HCT116 (cell line): ENCODE measurements at regions not wholly inside any gene's neighbourhood (a gene's known extent, or its start where the extent isn't known, plus 50 kb on each side); places are given as distances from the start of the nearest gene placed in this dataset.

Source experiments
- ATAC-seq: fragments of 200-7000 bp; cut with Tn5 transposase; 2 replicates; pipeline ENCODE4 v1.9.1; 2020; ENCODE audit warnings: mild to moderate bottlenecking, moderate library complexity
- BruUV-seq: library from RNA; stranded (reverse); fragments of 400-500 nt; replicated peaks from 2 replicates; lab custom pipeline; 2021; lab: Mats Ljungman, UMichigan
- CTCF ChIA-PET: fragments of 300-600 bp; sonication (Branson Sonifier 250); formaldehyde crosslinking; loops from one replicate; lab custom pipeline; 2021; ENCODE audit warnings: antibody characterized with exemption; lab: Charles Lee
- POLR2A ChIA-PET: fragments of 300-600, 350-600 bp; sonication (Branson Sonifier 250); formaldehyde crosslinking; loops from one replicate; lab custom pipeline; 2021; ENCODE audit warnings: antibody characterized with exemption; lab: Charles Lee
- RAD21 ChIA-PET, 2 experiments: fragments of 300-600 bp; sonication (Branson Sonifier 250); formaldehyde crosslinking; loops; one replicate each; lab custom pipeline; 2023; ENCODE audit warnings: low total read pairs in 2 of 2; ENCODE audit not compliant: uncharacterized antibody in 2 of 2, unreplicated experiment in 2 of 2, low non-redundant PET in 1 of 2; lab: Charles Lee
- DNase-seq: peaks from one replicate; pipeline ENCODE4 v3.0.0-alpha.2; 2010; ENCODE audit warnings: low read depth, low spot score
- H2AFZ ChIP-seq: fragments of 200-600 bp; shearing (Covaris generic), sonication (generic); 2 replicates; pipeline ENCODE4 v1.6.1; 2017; ENCODE audit warnings: low read depth, mixed run types, mixed read lengths, antibody characterized with exemption, low read length; ENCODE audit not compliant: poor library complexity, severe bottlenecking
- H3K27ac ChIP-seq: 2 replicates; pipeline ENCODE4 v1.5.1; 2012; ENCODE audit warnings: low read depth, low read length
- H3K27me3 ChIP-seq: fragments of 200-600 bp; sonication (generic); 2 replicates; pipeline ENCODE4 v1.6.1; 2016; ENCODE audit warnings: mixed run types, low read length, mixed read lengths; ENCODE audit not compliant: insufficient read depth
- H3K36me3 ChIP-seq, 2 experiments: fragments of 200-500 bp in 1 of 2; fragments of 200-600 bp in 1 of 2; sonication (Bioruptor generic) in 1 of 2; sonication (generic) in 1 of 2; 2 replicates each; pipeline versions ENCODE4 v1.5.1 to v1.6.1; 2014 to 2016; ENCODE audit warnings: low read length in 2 of 2, inconsistent platforms in 1 of 2, mixed read lengths in 1 of 2, mixed run types in 1 of 2; ENCODE audit not compliant: insufficient read depth in 2 of 2, control insufficient read depth in 1 of 2
- H3K4me1 ChIP-seq, 2 experiments: fragments of 200-600 bp in 1 of 2; sonication (generic) in 1 of 2; 2 replicates each; pipeline versions ENCODE4 v1.5.1 to v1.6.1; 2012 to 2017; ENCODE audit warnings: low read length in 2 of 2, inconsistent platforms in 1 of 2, mild to moderate bottlenecking in 1 of 2, mixed read lengths in 1 of 2, mixed run types in 1 of 2, moderate library complexity in 1 of 2; ENCODE audit not compliant: insufficient read depth in 2 of 2, control insufficient read depth in 1 of 2
- H3K4me2 ChIP-seq: fragments of 200-600 bp; sonication (generic); 2 replicates; pipeline ENCODE4 v1.6.1; 2017; ENCODE audit warnings: mixed run types, low read length, mixed read lengths
- H3K4me3 ChIP-seq, 2 experiments: fragments of 200-600 bp in 1 of 2; sonication (generic) in 1 of 2; replicated peaks in 1 of 2; 2 replicates each; pipeline ENCODE4 v1.5.1; 2011 to 2016; ENCODE audit warnings: low read length in 2 of 2, control low read depth in 1 of 2, low read depth in 1 of 2, mild to moderate bottlenecking in 1 of 2, mixed read lengths in 1 of 2, mixed run types in 1 of 2
- H3K79me2 ChIP-seq: fragments of 200-600 bp; sonication (generic); 2 replicates; pipeline ENCODE4 v1.6.1; 2017; ENCODE audit warnings: mild to moderate bottlenecking, mixed run types, low read length, moderate library complexity, mixed read lengths; ENCODE audit not compliant: insufficient read depth
- H3K9ac ChIP-seq: fragments of 200-600 bp; sonication (generic); 2 replicates; pipeline ENCODE4 v1.6.1; 2016; ENCODE audit warnings: low read length, mixed read lengths
- H3K9me2 ChIP-seq: fragments of 200-600 bp; sonication (generic), shearing (Covaris generic); 2 replicates; pipeline ENCODE4 v1.6.1; 2017; ENCODE audit warnings: mixed run types, mild to moderate bottlenecking, moderate library complexity; ENCODE audit not compliant: insufficient read depth
- H3K9me3 ChIP-seq, 2 experiments: fragments of 200-500 bp in 1 of 2; fragments of 200-600 bp in 1 of 2; sonication (Bioruptor generic) in 1 of 2; sonication (generic) in 1 of 2; 2 replicates each; pipeline ENCODE4 v1.6.1; 2014 to 2017; ENCODE audit warnings: low read length in 2 of 2, mixed read lengths in 2 of 2, inconsistent platforms in 1 of 2, low read depth in 1 of 2, mild to moderate bottlenecking in 1 of 2, mixed run types in 1 of 2, moderate library complexity in 1 of 2; ENCODE audit not compliant: control insufficient read depth in 1 of 2, insufficient read depth in 1 of 2
- H4K20me1 ChIP-seq: fragments of 200-600 bp; sonication (generic), shearing (Covaris generic); 2 replicates; pipeline ENCODE4 v1.6.1; 2017; ENCODE audit warnings: mixed run types, mild to moderate bottlenecking, moderate library complexity; ENCODE audit not compliant: insufficient read depth
- CBX3 ChIP-seq: IDR thresholded peaks from 2 replicates; pipeline ENCODE4 v1.6.1; 2012; ENCODE audit warnings: low read depth
- CTCF ChIP-seq, 3 experiments: fragments of 200-600 bp in 1 of 3; sonication (generic) in 1 of 3; IDR thresholded peaks in 2 of 3; conservative IDR thresholded peaks in 1 of 3; 2 replicates each; pipeline ENCODE4 v1.5.1; 2012 to 2017; ENCODE audit warnings: low read depth in 2 of 3, low read length in 2 of 3, antibody characterized with exemption in 1 of 3, borderline replicate concordance in 1 of 3, control low read depth in 1 of 3, mild to moderate bottlenecking in 1 of 3, mixed read lengths in 1 of 3, mixed run types in 1 of 3, moderate library complexity in 1 of 3; ENCODE audit not compliant: insufficient read depth in 1 of 3
- EGR1 ChIP-seq: IDR thresholded peaks from 2 replicates; pipeline ENCODE4 v1.6.1; 2012; ENCODE audit warnings: low read depth
- ELF1 ChIP-seq: IDR thresholded peaks from 2 replicates; pipeline ENCODE4 v1.6.1; 2012; ENCODE audit warnings: low read depth, borderline replicate concordance
- EZH2 ChIP-seq: fragments of 200-600 bp; sonication (generic); IDR thresholded peaks from 2 replicates; pipeline ENCODE4 v1.6.1; 2017; ENCODE audit warnings: antibody characterized with exemption, mixed run types
- EZH2phosphoT487 ChIP-seq: fragments of 200-600 bp; IDR thresholded peaks from 2 replicates; pipeline ENCODE4 v1.6.1; 2018; ENCODE audit warnings: antibody characterized with exemption, borderline replicate concordance
- FOSL1 ChIP-seq: IDR thresholded peaks from 2 replicates; pipeline ENCODE4 v1.6.1; 2012; ENCODE audit warnings: low read depth
- MAX ChIP-seq: IDR thresholded peaks from 2 replicates; pipeline ENCODE4 v1.6.1; 2012
- POLR2A ChIP-seq: IDR thresholded peaks from 2 replicates; pipeline ENCODE4 v1.7.0; 2011; ENCODE audit warnings: borderline replicate concordance; ENCODE audit not compliant: insufficient read depth, insufficient read length; ENCODE audit errors: extremely low read depth
- REST ChIP-seq: IDR thresholded peaks from 2 replicates; pipeline ENCODE4 v1.6.1; 2012; ENCODE audit warnings: low read depth
- SIN3A ChIP-seq: IDR thresholded peaks from 2 replicates; pipeline ENCODE4 v1.6.1; 2012; ENCODE audit warnings: low read depth
- SRF ChIP-seq: IDR thresholded peaks from 2 replicates; pipeline ENCODE4 v1.6.1; 2012; ENCODE audit warnings: low read depth
- YY1 ChIP-seq: IDR thresholded peaks from 2 replicates; pipeline ENCODE4 v1.6.1; 2011; ENCODE audit warnings: low read length, low read depth, moderate library complexity, mild to moderate bottlenecking; ENCODE audit not compliant: insufficient replicate concordance; ENCODE audit errors: extremely low read depth
- intact Hi-C: fragments of 100-400 bp; cut with micrococcal nuclease; formaldehyde crosslinking; loops from 2 replicates; pipeline ENCODE4 v1.10.0; 2022

- Histone ChIP-seq H3K27me3 (0 out of 2 replicates have a peak, but pooled peaks cover 6% of the 10 kb centered on the region), H3K4me1 (no peaks in the 10 kb centered on the region), H3K27ac (no peak overlapping the region), H3K9me3 (no peaks in the 10 kb centered on the region), H3K9me2 (no peaks in the 10 kb centered on the region), H3K4me2 (no peak overlapping the region), H3K36me3 (no peaks in the 10 kb centered on the region), H4K20me1 (no peaks in the 10 kb centered on the region), H2AFZ (no peak overlapping the region), H3K79me2 (no peaks in the 10 kb centered on the region), H3K9ac (no peak overlapping the region), H3K4me3 (no peak overlapping the region)
- ChIA-PET CTCF (no interaction called here), POLR2A (no interaction called here), RAD21 (no interaction called here)
- intact Hi-C loops: no loop called here
- no peak for DNase-seq
- TF ChIP-seq CTCF (IDR thresholded peaks at IDR 0.05 in 2 of 3, conservative IDR thresholded peaks at IDR 0.05 in 1 of 3; ENCODE audit: borderline replicate concordance in 1 of 3, insufficient read depth in 1 of 3, low read depth in 2 of 3, low read length in 2 of 3): no peak
- no peak for TF ChIP-seq SRF
- no peak for TF ChIP-seq ELF1
- no peak for TF ChIP-seq POLR2A
- TF ChIP-seq MAX: no peak
- TF ChIP-seq FOSL1: no peak
- TF ChIP-seq CBX3: no peak
- TF ChIP-seq EZH2phosphoT487: no peak
- no peak for TF ChIP-seq REST
- no peak for TF ChIP-seq EGR1
- no peak for TF ChIP-seq SIN3A
- no peak for TF ChIP-seq EZH2
- no peak for TF ChIP-seq YY1
- no peak for ATAC-seq
- no TSS peak for BruUV-seq
These were observed 192.1 kb upstream of the LCORL start for GRCh38 chr4:18213576-18214198.
